GM12892 (cell line): ENCODE measurements at regions not wholly inside any gene's neighbourhood (a gene's known extent, or its start where the extent isn't known, plus 50 kb on each side); places are given as distances from the start of the nearest gene placed in this dataset.

Source experiments
- DNase-seq: peaks from one replicate; pipeline ENCODE4 v3.0.0; 2011; ENCODE audit not compliant: insufficient read length
- FAIRE-seq: peaks from 2 replicates; lab custom pipeline; 2011; peaks lifted over from hg19 to GRCh38; lab: Jason Lieb, UNC
- POLR2A ChIP-seq: IDR thresholded peaks from 2 replicates; pipeline ENCODE4 v1.6.1; 2011; ENCODE audit warnings: low read depth, low read length, control low read depth
- POLR2AphosphoS5 ChIP-seq: IDR thresholded peaks from 2 replicates; pipeline ENCODE4 v1.6.1; 2011; ENCODE audit warnings: low read depth, low read length, control low read depth
- TAF1 ChIP-seq: IDR thresholded peaks from 2 replicates; pipeline ENCODE4 v1.6.1; 2011; ENCODE audit warnings: low read depth, mild to moderate bottlenecking, control low read depth, low read length, borderline replicate concordance

DNA sequence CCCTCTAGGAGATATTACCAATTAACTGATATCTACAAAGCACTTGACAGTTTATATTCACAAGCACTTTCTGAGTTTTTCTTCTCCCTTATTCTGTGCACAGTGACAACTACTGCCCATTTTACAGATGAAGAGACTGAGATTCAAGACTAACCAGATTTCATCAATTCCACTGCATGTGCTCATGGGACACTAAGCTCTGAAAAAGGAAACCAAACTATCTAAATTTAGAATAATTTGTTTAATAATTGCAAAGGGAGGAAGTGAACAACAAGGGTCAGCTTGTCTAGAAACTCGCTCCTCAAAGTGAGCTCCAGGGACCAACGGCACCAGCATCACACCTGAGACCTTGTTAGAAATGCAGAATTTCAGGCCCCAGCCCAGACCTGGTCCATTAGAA is 50.8 kb upstream of the MYLIP start:
- TF ChIP-seq POLR2A (no peak), TAF1 (no peak), POLR2AphosphoS5 (no peak)
- no peak for DNase-seq

DNA sequence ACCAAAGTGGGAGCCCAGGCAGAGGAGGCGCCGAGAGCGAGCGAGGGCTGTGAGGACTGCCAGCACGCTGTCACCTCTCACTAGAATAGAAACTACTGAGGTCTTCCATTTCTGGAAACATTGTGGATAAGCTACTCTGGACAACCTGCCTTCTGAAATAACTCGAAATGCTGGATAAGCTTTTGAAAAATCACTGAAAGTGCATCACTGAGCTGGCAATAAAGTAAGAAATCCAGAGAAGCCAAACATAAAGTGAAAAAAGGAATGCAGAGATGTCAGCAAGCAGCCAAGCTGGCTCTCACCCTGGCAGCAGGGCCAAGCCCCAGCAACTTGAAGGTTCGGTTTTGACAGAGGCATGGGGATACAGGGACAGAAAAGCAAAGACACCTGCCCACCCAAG is 59.2 kb upstream of the MYLIP start:
- DNase-seq (no peak), FAIRE-seq (no peak)
- TF ChIP-seq POLR2AphosphoS5 = no peak
- TF ChIP-seq POLR2A = no peak
- TF ChIP-seq TAF1 = no peak

More for the DNA sequence above, 50.8 kb upstream of the MYLIP start:
- FAIRE-seq = peak; percentile 64

DNA sequence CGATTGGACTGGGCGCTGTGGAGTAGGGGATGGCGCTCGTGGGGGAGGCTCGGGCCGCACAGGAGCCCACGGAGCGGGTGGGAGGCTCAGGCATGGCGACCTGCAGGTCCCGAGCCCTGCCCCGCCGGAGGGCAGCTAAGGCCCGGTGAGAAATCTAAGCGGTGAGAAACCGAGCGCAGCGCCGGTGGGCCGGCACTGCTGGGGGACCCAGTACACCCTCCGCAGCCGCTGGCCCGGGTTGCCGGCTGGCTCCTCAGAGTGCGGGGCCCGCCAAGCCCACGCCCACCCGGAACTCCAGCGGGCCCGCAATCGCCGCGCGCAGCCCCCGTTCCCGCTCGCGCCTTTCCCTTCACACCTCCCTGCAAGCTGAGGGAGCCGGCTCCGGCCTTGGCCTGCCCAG is 59.7 kb upstream of the MYLIP start:
- no peak for DNase-seq
- FAIRE-seq = no peak
- TF ChIP-seq POLR2AphosphoS5 = no peak
- no peak for TF ChIP-seq TAF1
- no peak for TF ChIP-seq POLR2A

DNA sequence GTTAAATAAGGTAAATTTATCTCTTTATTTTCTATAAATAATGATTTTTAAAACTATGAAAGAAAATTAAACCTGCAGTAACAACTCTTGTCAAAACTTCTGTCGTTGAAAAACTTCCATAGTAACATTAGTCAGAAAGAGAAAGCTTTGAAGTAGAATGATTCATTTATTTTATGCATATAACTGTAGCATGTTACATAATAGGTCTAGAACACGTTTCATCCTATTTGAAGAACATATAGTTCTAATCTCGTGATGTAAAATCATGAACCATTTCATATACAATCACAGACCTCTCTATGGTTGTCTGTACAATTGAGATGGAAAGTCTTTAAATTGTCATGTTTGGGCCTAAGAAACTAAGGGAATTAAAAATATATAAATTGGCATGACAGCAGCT is 61.3 kb upstream of the MYLIP start:
- no peak for TF ChIP-seq TAF1
- no peak for TF ChIP-seq POLR2AphosphoS5
- no peak for TF ChIP-seq POLR2A
- DNase-seq = no peak
- no peak for FAIRE-seq

DNA sequence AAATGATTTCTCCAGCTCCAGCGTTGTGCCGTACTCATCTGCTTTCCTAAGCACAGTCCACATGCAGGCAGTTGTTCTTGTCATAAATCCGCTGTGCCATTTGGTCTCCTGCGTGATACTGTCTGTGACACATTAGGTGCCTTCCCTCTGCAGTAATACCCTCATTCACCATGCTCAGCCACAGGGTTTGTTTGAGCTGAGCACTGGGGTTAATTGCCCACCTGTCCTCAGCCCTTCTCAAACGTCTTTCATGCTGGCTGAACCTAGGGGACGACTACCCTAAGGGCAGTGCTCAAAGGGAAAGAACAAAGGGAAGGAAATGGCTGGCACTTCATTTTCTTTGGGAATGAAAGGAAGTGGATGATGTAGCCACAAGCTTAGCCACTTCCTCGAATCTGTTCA is 64.2 kb upstream of the MYLIP start:
- FAIRE-seq = no peak
- no peak for TF ChIP-seq POLR2AphosphoS5
- TF ChIP-seq POLR2A = no peak
- TF ChIP-seq TAF1 = no peak
- no peak for DNase-seq

DNA sequence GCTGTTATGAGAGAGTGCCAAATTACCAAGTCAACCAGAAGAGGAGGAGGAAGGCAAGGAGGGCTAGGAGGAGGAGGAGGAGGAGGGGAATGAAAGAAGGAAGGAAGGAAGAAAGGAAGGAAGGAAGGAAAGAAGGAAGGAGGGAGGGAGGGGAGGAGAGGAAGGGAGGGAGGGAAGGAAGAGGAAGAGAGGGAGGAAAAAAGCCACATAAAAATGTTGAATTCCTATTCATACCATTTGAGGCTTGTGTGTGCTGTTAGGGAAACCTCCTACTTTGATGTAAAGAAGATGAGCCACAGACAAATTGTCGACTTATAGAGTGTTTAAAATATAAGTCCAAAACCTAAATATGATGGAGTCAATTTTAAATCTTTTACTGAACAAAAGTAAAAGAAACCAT is 65.3 kb upstream of the MYLIP start:
- no peak for FAIRE-seq
- TF ChIP-seq TAF1 = no peak
- no peak for TF ChIP-seq POLR2AphosphoS5
- TF ChIP-seq POLR2A = no peak
- no peak for DNase-seq

DNA sequence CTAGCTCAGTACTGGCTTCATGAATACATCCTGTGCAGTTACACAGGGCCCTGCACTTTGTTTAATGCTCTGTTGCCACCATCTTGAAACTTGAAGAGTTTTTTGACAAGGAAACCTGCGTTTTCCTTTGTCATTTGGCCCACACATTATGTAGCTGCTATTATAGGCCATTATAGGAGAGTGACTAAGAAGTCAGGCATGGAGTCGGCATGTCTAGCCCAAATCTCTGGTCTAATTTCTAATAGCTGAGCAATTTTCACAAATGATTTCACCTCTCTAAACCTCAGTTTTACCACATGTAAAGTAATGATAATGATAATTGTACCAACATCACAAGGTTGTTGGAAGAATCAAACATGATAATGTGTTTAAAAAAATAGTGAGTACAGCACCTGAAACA is 67.1 kb upstream of the MYLIP start:
- FAIRE-seq = no peak
- TF ChIP-seq TAF1 = no peak
- no peak for TF ChIP-seq POLR2A
- TF ChIP-seq POLR2AphosphoS5 = no peak
- no peak for DNase-seq

DNA sequence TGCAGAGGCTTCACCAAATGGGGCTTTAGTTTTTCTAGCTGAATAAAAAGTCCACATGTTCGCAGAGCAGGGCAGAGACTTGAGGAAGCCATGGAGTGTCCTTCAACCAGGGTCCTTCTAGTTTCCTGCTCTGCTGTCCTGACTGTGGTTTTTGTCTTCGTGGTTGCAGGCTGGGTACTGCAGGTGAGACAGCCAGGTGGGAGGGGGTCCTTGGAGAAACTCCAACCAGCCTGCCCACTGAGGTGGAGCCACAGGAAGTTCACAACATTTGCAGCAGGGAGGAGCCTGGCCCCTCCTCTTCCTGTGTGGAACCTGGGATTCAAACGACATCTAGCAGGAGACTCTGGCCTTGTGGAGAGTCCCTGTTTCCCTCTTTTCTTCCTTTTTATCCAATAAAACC is 68.8 kb upstream of the MYLIP start:
- DNase-seq (no peak), FAIRE-seq (no peak)
- TF ChIP-seq POLR2A (no peak), TAF1 (no peak), POLR2AphosphoS5 (no peak)

DNA sequence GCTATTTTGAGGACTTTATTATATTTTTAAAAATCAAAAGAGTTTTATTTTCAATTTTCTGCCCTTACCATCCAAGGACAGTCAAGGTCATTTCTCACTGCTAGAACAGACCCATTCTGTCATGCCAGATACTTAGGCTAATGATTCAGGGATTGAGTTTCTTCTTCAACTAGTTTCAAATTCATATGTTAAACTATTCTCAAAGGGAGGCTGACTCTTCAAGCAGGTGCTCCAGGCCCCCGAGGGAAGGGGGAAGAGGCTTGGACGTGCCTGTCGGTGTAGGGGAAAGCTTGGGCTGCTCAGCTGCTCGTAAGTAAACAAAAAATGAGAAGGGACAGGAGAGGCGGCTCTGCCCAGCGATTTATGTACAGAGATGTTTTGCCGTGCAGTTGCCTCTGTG is 69.4 kb upstream of the MYLIP start:
- no peak for FAIRE-seq
- no peak for DNase-seq
- no peak for TF ChIP-seq TAF1
- TF ChIP-seq POLR2A = no peak
- no peak for TF ChIP-seq POLR2AphosphoS5

DNA sequence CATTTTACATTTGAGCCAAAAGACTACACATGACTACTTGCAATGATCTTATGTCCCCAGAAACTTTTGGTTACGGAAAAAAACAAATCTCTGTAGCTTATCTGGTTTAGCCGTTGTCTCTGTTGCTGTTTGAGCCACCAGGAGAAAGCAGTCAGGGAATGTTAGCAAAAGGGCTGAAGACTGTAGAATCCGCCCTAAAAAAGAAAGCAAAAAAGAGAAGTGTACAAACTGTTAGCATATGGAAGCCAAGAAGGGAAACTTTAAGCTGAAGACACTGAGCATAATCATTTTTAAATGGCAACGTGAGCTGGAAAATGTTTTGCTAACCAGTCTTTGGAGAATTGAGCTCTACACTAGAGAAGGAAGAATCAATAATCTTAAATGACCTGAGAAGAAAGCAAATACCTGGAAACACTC is 69.9 kb upstream of the MYLIP start:
- no peak for TF ChIP-seq POLR2AphosphoS5
- no peak for TF ChIP-seq TAF1
- TF ChIP-seq POLR2A = no peak
- FAIRE-seq = no peak

DNA sequence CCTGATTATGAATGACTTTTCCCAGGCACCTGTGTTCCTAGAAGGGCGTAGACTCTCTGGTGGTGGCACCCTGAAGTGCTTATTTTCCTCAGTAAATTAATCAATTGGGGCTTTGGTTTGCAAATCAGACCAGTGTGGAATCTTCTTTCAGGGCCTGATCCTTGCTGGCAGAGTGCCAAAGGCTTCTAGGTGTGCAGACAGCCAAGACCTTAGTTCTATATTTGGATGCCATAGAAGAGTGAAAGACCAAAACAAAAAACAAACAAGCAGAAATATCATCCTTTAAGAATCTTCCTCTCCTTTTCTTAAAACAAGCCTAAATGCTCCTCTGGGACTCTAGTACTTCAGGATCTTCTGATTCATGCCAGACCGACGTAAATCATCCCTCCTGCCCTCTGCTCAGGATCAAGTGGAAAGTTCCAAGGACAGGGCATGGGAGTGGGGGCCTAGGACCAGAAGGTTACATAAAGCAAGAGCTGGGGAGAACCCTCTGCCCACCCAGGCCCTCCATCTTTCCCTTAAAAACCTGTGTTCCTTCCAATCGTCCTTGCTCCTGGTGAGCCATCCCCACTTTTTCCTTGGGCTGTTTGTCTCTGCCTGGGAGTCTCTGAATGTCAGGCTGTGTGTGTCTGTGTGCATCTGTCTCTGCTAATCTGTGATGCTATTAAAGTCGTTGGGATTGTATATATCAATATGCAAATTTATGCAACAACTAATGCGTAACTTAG is 70.5 kb upstream of the MYLIP start:
- TF ChIP-seq POLR2AphosphoS5 = no peak
- no peak for TF ChIP-seq TAF1
- TF ChIP-seq POLR2A = no peak
- FAIRE-seq (no peak), DNase-seq (no peak)

More for the DNA sequence above, 69.9 kb upstream of the MYLIP start:
- DNase-seq = no peak

DNA sequence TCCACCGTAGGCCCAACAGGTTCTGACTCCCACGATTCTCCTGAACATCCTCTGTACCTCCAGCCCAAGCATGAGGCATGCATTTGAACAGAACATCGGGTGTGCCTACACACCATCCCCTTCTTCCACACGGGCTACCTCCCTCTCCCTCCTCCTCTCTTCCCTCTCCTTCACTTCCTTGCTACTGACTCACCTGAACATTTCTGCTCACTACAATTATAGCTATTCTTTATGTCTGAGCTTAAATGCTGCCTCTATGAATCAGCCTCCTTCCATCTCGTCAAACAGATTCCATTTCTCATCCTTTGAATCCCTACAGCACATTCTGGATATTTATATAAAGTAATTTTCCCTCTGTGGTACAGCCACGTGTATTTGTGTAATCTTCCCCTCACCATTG is 71.4 kb upstream of the MYLIP start:
- no peak for DNase-seq
- FAIRE-seq = no peak
- TF ChIP-seq POLR2AphosphoS5 (no peak), TAF1 (no peak), POLR2A (no peak)
